PC-3 (cell line): ENCODE measurements at regions not wholly inside any gene's neighbourhood (a gene's known extent, or its start where the extent isn't known, plus 50 kb on each side); places are given as distances from the start of the nearest gene placed in this dataset.

Source experiments
- EZH2 ChIP-seq: fragments of 300-600 bp; sonication (generic); IDR thresholded peaks from one replicate; pipeline ENCODE4 v1.6.1; 2017; ENCODE audit warnings: antibody characterized with exemption, mild to moderate bottlenecking, low read length; ENCODE audit not compliant: unreplicated experiment
- EZH2phosphoT487 ChIP-seq: fragments of 300-600 bp; sonication (generic); IDR thresholded peaks from 2 replicates; pipeline ENCODE4 v1.6.1; 2018; ENCODE audit warnings: mild to moderate bottlenecking, antibody characterized with exemption, low read length, borderline replicate concordance
- TF ChIP-seq, protein P1 (sequence below): fragments of 300-600 bp; sonication (generic); conservative IDR thresholded peaks from 2 replicates; pipeline ENCODE4 v1.5.1; 2017; ENCODE audit warnings: antibody characterized with exemption, low read depth, mild to moderate bottlenecking, low read length

- TF ChIP-seq, protein P1, sequence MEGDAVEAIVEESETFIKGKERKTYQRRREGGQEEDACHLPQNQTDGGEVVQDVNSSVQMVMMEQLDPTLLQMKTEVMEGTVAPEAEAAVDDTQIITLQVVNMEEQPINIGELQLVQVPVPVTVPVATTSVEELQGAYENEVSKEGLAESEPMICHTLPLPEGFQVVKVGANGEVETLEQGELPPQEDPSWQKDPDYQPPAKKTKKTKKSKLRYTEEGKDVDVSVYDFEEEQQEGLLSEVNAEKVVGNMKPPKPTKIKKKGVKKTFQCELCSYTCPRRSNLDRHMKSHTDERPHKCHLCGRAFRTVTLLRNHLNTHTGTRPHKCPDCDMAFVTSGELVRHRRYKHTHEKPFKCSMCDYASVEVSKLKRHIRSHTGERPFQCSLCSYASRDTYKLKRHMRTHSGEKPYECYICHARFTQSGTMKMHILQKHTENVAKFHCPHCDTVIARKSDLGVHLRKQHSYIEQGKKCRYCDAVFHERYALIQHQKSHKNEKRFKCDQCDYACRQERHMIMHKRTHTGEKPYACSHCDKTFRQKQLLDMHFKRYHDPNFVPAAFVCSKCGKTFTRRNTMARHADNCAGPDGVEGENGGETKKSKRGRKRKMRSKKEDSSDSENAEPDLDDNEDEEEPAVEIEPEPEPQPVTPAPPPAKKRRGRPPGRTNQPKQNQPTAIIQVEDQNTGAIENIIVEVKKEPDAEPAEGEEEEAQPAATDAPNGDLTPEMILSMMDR: no peak
- TF ChIP-seq EZH2phosphoT487 (no peak), EZH2 (no peak)
These were observed 211.6 kb downstream of the CNTN3 start for GRCh38 chr3:74402821-74403220.
